ENCODE measurements at regions not wholly inside any gene's neighbourhood (a gene's known extent, or its start where the extent isn't known, plus 50 kb on each side); places are given as distances from the start of the nearest gene placed in this dataset.
A peak's percentile ranks its signal among the peaks of the same experiment; 100 is the strongest.
"Not testable (repeated sequence)": the region's sequence is repeated elsewhere in the genome, so short reads cannot be mapped to it uniquely, and the experiment has no call there.

DNA sequence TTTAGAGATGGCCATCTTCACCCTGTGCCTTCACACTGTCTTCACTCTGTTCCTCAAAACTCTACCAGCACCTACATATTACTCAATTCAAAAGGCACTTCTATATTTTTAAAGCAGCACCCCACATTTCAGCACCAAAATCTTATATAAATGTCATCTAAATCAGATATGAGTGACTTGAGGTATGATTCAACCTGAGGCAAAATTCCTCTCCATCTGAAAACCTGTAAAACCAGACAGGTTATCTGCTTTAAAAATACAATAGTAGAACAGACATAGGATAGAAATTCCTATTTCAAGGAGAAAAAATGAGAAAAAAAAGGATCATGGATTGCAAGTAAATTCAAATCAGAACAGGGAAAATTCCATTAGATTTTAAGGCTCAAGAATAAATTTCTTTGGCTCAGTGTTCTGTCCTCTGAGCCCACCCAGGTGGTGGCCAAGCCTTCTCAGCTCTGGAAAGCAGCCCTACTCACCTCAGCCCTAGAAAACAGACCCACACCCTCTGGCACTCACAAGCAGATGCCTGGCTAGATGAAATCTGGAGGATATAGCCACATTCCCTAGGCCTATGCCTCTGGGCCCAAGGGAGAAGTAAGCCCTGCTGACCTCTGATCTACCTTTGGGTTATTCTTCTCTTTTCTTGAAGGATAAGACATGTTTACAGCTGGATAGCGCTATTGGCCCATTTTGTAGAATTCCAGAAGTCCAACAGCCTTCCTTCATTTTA lies 211.1 kb upstream of the XIST start:
- no peak for DNase-seq

GRCh38 chrX:74061879-74062278 lies 209.4 kb upstream of the XIST start:
- DNase-seq, result no peak

DNA sequence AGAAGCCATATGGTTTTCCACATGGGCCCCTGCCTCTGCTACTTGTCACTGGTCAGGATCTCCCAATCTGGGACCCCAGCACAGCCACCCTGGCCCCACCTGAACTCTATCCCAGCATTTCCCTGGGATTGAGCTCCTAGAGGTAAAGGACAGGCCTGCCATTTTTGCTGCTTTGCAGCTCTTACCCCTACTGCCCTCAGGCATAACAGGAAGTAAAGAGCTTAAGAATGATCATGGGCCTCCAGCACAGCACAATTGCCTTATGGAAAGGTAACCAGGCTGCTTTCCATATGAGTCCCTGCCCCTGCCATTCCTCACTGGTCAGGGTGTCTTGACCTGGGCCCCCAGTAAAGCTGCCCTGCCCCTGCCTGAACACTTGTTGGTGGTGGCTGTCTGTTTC lies 196.6 kb upstream of the XIST start:
- no peak for DNase-seq

- not testable (repeated sequence) for DNase-seq
Observed at GRCh38 chrX:74034066-74034465, 181.6 kb upstream of the XIST start.

DNA sequence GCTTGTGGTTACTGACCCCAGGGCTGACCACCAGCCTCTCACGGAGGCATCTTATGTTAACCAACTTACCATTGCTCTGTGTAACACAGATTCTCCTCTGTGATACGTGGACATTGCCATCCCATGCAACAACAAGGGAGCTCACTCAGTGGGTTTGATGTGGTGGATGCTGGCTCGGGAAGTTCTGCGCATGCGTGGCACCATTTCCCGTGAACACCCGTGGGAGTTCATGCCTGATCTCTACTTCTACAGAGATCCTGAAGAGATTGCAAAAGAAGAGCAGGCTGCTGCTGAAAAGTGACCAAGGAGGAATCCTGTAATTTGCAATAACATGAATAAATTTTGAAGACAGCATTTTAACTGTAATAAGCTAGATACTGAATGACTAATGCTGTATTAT lies 179.0 kb upstream of the XIST start:
- not testable (repeated sequence) for DNase-seq

DNA sequence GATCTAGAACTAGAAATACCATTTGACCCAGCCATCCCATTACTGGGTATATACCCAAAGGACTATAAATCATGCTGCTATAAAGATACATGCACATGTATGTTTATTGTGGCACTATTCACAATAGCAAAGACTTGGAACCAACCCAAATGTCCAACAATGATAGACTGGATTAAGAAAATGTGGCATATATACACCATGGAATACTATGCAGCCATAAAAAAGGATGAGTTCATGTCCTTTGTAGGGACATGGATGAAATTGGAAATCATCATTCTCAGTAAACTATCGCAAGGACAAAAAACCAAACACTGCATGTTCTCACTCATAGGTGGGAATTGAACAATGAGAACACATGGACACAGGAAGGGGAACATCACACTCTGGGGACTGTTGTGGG lies 178.3 kb upstream of the XIST start:
- not testable (repeated sequence) for DNase-seq

- DNase-seq, result not testable (repeated sequence)
Observed at GRCh38 chrX:74025145-74025544, 172.6 kb upstream of the XIST start.

- peak; percentile 77 for DNase-seq
Observed at GRCh38 chrX:74023203-74023602, 170.7 kb upstream of the XIST start.

GRCh38 chrX:74018253-74018652 lies 165.7 kb upstream of the XIST start:
- DNase-seq, result no peak

GRCh38 chrX:74015379-74016019 lies 163.0 kb upstream of the XIST start:
- peak; percentile 74 for DNase-seq

DNA sequence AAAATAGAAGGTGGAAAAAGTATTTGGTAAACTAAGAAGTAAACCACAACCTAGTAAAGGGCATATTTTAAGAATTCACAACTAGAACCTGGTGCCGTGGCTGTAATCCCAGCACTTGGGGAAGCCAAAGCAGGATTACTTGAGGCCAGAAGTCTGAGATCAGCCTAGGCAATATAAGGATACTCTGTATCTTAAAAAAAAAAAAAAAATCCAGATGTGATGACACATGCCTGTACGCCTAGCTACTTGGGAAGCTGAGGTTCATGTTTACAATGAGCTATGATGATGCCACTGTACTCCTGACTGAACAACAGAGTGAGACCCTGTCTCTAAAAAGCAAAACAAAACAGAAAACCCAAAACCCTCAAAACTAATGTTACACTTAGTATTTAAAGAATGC lies 156.5 kb upstream of the XIST start:
- no peak for DNase-seq

- DNase-seq, result no peak
Observed at GRCh38 chrX:73992019-73992418, 139.5 kb upstream of the XIST start.

DNA sequence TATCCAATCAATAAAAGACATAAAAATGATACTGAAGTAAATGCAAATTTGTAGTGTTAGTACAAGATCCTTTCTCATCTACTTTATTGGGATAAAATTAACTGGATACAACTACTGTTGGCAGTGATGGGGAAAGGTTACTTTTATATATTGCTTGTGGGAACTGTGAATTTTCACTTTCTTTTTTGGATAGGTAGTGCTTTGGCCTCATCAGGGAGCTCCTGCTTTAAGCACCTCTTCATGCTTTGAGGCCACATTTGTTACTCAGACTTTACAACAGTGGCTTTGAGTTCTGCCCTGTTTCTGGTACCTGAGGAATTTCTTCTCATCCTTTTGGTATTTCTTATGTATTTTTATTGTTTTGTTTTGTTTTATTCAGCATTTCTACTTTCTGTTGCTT lies 134.7 kb upstream of the XIST start:
- DNase-seq, result no peak

DNA sequence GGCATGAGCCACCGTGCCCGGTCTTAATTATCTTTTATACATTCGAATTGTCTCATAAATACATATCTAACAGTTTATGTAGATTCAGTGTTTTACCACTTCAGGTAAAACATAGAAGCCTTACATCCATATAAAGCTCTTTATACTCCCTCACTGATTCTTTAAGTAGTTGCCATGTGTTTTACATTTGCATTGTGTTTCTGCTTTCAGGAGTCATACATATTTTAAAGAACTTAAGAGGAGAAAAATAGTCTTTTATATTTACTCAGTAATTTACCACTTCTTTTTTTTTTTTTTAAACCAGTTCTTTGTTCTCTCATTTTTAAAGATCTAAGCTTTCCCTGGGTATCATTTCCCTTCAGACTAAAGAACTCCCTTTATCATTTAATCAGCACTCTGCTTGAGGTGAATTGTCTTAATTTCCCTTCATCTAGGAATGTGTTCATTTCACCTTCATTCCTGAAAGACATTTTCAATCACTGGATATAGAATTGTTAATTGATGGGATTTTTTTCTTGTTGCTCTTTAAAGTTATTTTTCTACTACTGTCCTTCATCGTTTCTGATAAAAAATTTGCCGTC lies 127.1 kb upstream of the XIST start:
- no peak for DNase-seq

DNA sequence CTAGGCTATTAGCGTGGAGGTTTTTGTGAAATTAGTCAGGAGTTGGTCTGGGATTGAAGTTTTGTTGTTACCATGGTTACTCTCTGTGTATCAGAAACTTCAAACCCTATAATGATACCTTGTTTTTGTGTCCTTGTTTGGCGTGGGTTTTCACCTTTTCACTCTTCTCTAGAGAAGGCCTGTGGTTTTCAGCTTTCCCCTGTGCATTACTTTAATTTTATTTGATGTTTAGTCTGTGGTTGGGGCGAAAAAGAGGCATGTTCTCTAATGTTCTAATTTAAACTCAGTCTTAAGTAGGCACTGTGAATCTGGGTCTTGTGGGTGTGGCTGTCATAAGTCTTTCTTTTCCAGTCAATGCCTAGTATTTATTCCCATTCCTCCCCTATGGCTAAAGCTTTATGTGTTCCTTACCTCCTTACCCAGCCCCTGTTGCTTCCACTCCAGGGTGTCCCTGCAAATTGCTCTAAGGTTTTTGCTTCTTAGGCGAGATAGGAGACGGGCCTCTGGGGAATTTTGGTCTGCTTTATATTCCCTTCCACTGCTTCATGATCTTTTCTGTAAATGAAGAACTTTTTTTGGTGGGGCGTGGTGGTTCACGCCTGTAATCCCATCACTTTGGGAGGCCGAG lies 125.1 kb upstream of the XIST start:
- no peak for DNase-seq

DNA sequence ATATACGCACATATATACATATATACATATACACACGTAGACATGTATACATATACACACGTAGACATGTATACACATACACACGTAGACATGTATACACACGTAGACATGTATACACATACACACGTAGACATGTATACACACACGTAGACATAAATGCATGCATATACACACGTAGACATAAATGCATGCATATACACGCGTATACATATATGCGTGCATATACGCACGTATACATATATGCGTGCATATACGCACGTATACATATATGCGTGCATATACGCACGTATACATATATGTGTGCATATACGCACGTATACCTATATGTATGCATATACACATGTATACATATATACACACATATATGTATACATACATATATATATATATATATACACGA lies 114.9 kb upstream of the XIST start:
- DNase-seq, result not testable (repeated sequence)

GRCh38 chrX:73965833-73966232 lies 113.3 kb upstream of the XIST start:
- no peak for DNase-seq

DNA sequence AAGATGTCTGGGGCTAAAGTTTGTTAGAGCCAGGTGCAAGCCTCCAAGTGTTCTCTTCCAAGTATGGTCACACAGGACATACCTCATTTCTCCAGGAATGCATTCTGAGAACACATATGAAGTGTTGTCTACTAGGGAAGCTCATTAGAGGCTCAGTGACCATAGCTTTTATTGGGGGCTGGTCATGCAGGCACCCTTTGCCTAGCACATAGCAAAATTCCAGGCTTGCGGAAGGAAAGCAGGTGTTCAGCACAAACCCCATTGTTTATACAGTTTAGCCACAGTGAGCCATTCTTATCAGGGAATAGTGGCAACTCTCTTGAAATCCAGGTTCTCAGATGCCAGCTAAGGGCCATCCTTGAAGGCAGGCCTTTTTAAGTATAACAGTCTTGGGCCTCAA lies 112.1 kb upstream of the XIST start:
- no peak for DNase-seq

- DNase-seq, result no peak
Observed at GRCh38 chrX:73963682-73964081, 111.2 kb upstream of the XIST start.

DNA sequence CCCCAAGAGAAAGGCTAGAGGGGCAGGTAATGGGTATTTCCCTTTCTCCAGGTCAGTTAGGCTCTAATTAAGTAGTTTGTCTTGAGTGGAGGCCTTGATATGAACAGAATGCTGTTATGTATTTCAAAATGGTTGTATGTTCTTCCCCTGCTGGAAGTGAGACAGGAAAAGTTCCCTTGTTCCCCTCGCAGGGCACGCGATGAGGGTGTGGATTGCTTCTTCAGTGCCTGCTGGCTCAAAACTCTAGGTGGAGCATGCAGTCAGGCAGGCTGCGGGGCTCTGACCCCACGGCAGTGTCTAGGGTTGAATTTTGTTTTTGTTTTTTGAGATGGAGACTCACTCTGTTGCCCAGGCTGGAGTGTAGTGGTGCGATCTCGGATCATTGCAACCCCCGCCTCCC lies 110.4 kb upstream of the XIST start:
- DNase-seq, result no peak

GRCh38 chrX:73961867-73962266 lies 109.4 kb upstream of the XIST start:
- not testable (repeated sequence) for DNase-seq

- DNase-seq, result peak; percentile 38
Observed at GRCh38 chrX:73944563-73944908, 92.0 kb upstream of the XIST start.

DNA sequence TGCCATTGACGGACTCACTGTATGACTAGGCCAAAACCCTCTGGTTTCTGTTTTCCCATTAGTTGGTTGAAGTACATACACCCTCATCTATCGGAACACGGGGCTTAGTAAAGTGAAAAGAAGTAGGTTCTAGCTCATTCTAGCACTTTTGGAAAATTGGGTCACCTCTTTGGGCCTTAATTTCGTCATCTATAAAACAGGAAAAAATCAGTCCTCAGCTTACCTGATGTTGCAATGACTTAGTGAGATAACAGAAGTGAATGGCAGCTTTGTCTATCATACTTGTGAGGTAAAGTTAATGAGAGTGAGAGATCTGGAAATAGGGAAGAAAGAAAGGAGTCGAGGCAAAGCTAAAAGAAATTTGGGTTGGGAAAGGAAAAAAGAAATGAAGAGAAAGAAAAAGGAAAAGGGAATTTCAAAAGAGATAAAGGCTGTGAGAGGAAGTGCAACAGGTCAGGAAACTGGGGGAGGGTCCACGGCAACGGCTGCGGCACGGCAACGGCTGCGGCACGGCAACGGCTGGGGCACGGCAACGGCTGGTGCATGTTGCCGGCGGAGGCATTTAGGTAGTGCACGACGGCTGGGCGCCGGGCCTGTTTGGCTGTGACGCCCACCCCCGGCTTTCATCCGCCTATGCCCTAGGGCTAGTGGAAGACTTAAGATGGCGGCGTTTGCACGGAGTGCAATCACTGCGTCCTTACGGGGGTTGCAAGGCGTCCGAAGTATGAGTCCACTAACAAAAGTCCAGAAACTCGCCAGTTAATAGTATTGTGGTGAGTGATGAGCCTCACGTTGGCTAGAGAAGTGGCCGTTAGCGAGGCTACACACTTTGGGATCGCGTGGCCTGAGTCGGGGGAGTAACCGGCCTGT lies 91.4 kb upstream of the XIST start:
- DNase-seq, result peak; percentile 83

Data from hematopoietic multipotent progenitor cell treated with erythropoietin and hydrocortisone succinate and interleukin-3 and kit ligand, for 8 days (in vitro differentiated cells).